H7 (cell line): ENCODE measurements at regions not wholly inside any gene's neighbourhood (a gene's known extent, or its start where the extent isn't known, plus 50 kb on each side); places are given as distances from the start of the nearest gene placed in this dataset.
"Not testable (repeated sequence)": the region's sequence is repeated elsewhere in the genome, so short reads cannot be mapped to it uniquely, and the experiment has no call there.

ENCODE experiments used
- DNase-seq: peaks from one replicate; pipeline ENCODE4 v3.0.0; 2012
- H3K27me3 ChIP-seq: 2 replicates; pipeline ENCODE4 v1.6.0; 2011; ENCODE audit warnings: mild to moderate bottlenecking, low read length; ENCODE audit not compliant: control insufficient read depth, insufficient read depth
- H3K36me3 ChIP-seq: replicated peaks from 2 replicates; pipeline ENCODE4 v1.5.1; 2011; ENCODE audit warnings: low read length; ENCODE audit not compliant: control insufficient read depth, insufficient read depth
- H3K4me3 ChIP-seq: 2 replicates; pipeline ENCODE4 v1.5.1; 2011; ENCODE audit warnings: low read depth, mild to moderate bottlenecking, control low read depth, low read length, moderate library complexity; ENCODE audit not compliant: insufficient read depth

GRCh38 chr10:36526033-36526432 is 599.4 kb upstream of the ANKRD30A start:
- Histone ChIP-seq H3K4me3 (no peak overlapping the region), H3K36me3 (no peaks in the 10 kb centered on the region), H3K27me3 (no peaks in the 10 kb centered on the region)
- no peak for DNase-seq

- H3K4me3 ChIP-seq, H3K36me3 ChIP-seq, DNase-seq, H3K27me3 ChIP-seq: not testable (repeated sequence)
Measured at GRCh38 chr10:36524126-36524525, 601.3 kb upstream of the ANKRD30A start.

- Histone ChIP-seq H3K36me3 (no peaks in the 10 kb centered on the region), H3K27me3 (no peaks in the 10 kb centered on the region), H3K4me3 (no peak overlapping the region)
- no peak for DNase-seq
Measured at GRCh38 chr10:36519909-36520308, 605.5 kb upstream of the ANKRD30A start.

GRCh38 chr10:36516281-36516680 is 609.1 kb upstream of the ANKRD30A start:
- H3K4me3 ChIP-seq, result no peak overlapping the region
- no peaks in the 10 kb centered on the region for H3K36me3 ChIP-seq
- no peak for DNase-seq
- no peaks in the 10 kb centered on the region for H3K27me3 ChIP-seq

- DNase-seq, result no peak
- Histone ChIP-seq H3K4me3 (no peak overlapping the region), H3K27me3 (no peaks in the 10 kb centered on the region), H3K36me3 (no peaks in the 10 kb centered on the region)
Measured at GRCh38 chr10:36515319-36515718, 610.1 kb upstream of the ANKRD30A start.

GRCh38 chr10:36507715-36508114 is 617.7 kb upstream of the ANKRD30A start:
- Histone ChIP-seq H3K36me3 (no peaks in the 10 kb centered on the region), H3K4me3 (no peak overlapping the region), H3K27me3 (no peaks in the 10 kb centered on the region)
- DNase-seq, result no peak

- H3K36me3 ChIP-seq, result no peaks in the 10 kb centered on the region
Measured at GRCh38 chr10:36506697-36507496, 618.5 kb upstream of the ANKRD30A start.

GRCh38 chr10:36506261-36506660 is 619.1 kb upstream of the ANKRD30A start:
- Histone ChIP-seq H3K4me3 (no peak overlapping the region), H3K27me3 (no peaks in the 10 kb centered on the region)
- no peak for DNase-seq

More at GRCh38 chr10:36506697-36507496, 618.5 kb upstream of the ANKRD30A start:
- Histone ChIP-seq H3K27me3 (no peaks in the 10 kb centered on the region), H3K4me3 (no peak overlapping the region)
- DNase-seq, result no peak

GRCh38 chr10:36504758-36505157 is 620.6 kb upstream of the ANKRD30A start:
- no peak overlapping the region for H3K4me3 ChIP-seq
- H3K36me3 ChIP-seq, result no peaks in the 10 kb centered on the region
- H3K27me3 ChIP-seq, result no peaks in the 10 kb centered on the region
- no peak for DNase-seq

More at GRCh38 chr10:36506261-36506660, 619.1 kb upstream of the ANKRD30A start:
- H3K36me3 ChIP-seq, result no peaks in the 10 kb centered on the region

- Histone ChIP-seq H3K36me3 (no peaks in the 10 kb centered on the region), H3K27me3 (no peaks in the 10 kb centered on the region), H3K4me3 (no peak overlapping the region)
- no peak for DNase-seq
Measured at GRCh38 chr10:36500266-36500665, 625.1 kb upstream of the ANKRD30A start.

- Histone ChIP-seq H3K27me3 (no peaks in the 10 kb centered on the region), H3K36me3 (no peaks in the 10 kb centered on the region), H3K4me3 (no peak overlapping the region)
- no peak for DNase-seq
Measured at GRCh38 chr10:36499693-36500092, 625.7 kb upstream of the ANKRD30A start.

GRCh38 chr10:36496758-36497157 is 628.6 kb upstream of the ANKRD30A start:
- Histone ChIP-seq H3K4me3 (no peak overlapping the region), H3K27me3 (no peaks in the 10 kb centered on the region), H3K36me3 (no peaks in the 10 kb centered on the region)
- DNase-seq, result no peak

GRCh38 chr10:36494371-36494770 is 631.0 kb upstream of the ANKRD30A start:
- no peak for DNase-seq
- H3K4me3 ChIP-seq, result no peak overlapping the region
- H3K36me3 ChIP-seq, result no peaks in the 10 kb centered on the region
- H3K27me3 ChIP-seq, result no peaks in the 10 kb centered on the region

GRCh38 chr10:36493516-36493880 is 631.9 kb upstream of the ANKRD30A start:
- no peak for DNase-seq
- H3K36me3 ChIP-seq, result no peaks in the 10 kb centered on the region
- H3K27me3 ChIP-seq, result no peaks in the 10 kb centered on the region
- H3K4me3 ChIP-seq, result no peak overlapping the region

- DNase-seq, result no peak
- no peak overlapping the region for H3K4me3 ChIP-seq
- H3K27me3 ChIP-seq, result no peaks in the 10 kb centered on the region
- H3K36me3 ChIP-seq, result no peaks in the 10 kb centered on the region
Measured at GRCh38 chr10:36492590-36493515, 632.5 kb upstream of the ANKRD30A start.
